IMR-90 (cell line): ENCODE measurements at regions not wholly inside any gene's neighbourhood (a gene's known extent, or its start where the extent isn't known, plus 50 kb on each side); places are given as distances from the start of the nearest gene placed in this dataset.

Experiments
- ATAC-seq: fragments of 200-7000 bp; cut with Tn5 transposase; 2 replicates; pipeline ENCODE4 v1.9.1; 2020; ENCODE audit warnings: low read depth, mild to moderate bottlenecking, moderate library complexity
- BruUV-seq: library from RNA; stranded (reverse); fragments of 400-500 nt; replicated peaks from 2 replicates; lab custom pipeline; 2021; lab: Mats Ljungman, UMichigan
- CTCF ChIA-PET: fragments of 300-600 bp; formaldehyde crosslinking; extraction: SDS; loops from one replicate; lab custom pipeline; 2021; ENCODE audit warnings: antibody characterized with exemption; lab: Yijun Ruan, JAX
- POLR2A ChIA-PET: fragments of 300-600 bp; sonication (Branson Sonifier 250); formaldehyde crosslinking; loops from one replicate; lab custom pipeline; 2022; ENCODE audit warnings: antibody characterized with exemption; ENCODE audit not compliant: unreplicated experiment; lab: Charles Lee
- DNase-seq: peaks from one replicate; pipeline ENCODE4 v3.0.0; 2013
- H2AFZ ChIP-seq: replicated peaks from 2 replicates; pipeline ENCODE3; 2013; ENCODE audit warnings: low read length, mild to moderate bottlenecking; ENCODE audit not compliant: poor library complexity
- H2AK5ac ChIP-seq: 2 replicates; pipeline ENCODE4 v1.6.1; 2013; ENCODE audit warnings: low read depth, low read length, inconsistent platforms
- H2AK9ac ChIP-seq: replicated peaks from 2 replicates; pipeline ENCODE3; 2013; ENCODE audit warnings: mild to moderate bottlenecking, low read depth, low read length, moderate library complexity; ENCODE audit not compliant: poor library complexity
- H2BK120ac ChIP-seq: 2 replicates; pipeline ENCODE4 v1.6.1; 2013; ENCODE audit warnings: low read depth, low read length, inconsistent platforms
- H2BK15ac ChIP-seq: 3 replicates; pipeline ENCODE4 v1.6.1; 2013; ENCODE audit warnings: low read depth, low read length, inconsistent platforms
- H2BK20ac ChIP-seq: 2 replicates; pipeline ENCODE4 v1.6.1; 2013; ENCODE audit warnings: low read depth, mild to moderate bottlenecking, inconsistent platforms, low read length, moderate library complexity
- H2BK5ac ChIP-seq: 2 replicates; pipeline ENCODE4 v1.6.1; 2013; ENCODE audit warnings: mild to moderate bottlenecking, low read depth, low read length, inconsistent platforms; ENCODE audit not compliant: poor library complexity, severe bottlenecking
- H3K14ac ChIP-seq: replicated peaks from 2 replicates; pipeline ENCODE4 v1.6.1; 2013; ENCODE audit warnings: low read depth, low read length, inconsistent platforms
- H3K18ac ChIP-seq: 2 replicates; pipeline ENCODE4 v1.6.1; 2013; ENCODE audit warnings: low read depth, low read length, control low read depth
- H3K23ac ChIP-seq: 2 replicates; pipeline ENCODE4 v1.6.1; 2013; ENCODE audit warnings: low read depth, low read length, inconsistent platforms
- H3K27ac ChIP-seq: 2 replicates; pipeline ENCODE4 v1.5.1; 2013; ENCODE audit warnings: mild to moderate bottlenecking, control low read depth, low read length; ENCODE audit not compliant: insufficient read depth
- H3K27me3 ChIP-seq: 2 replicates; pipeline ENCODE4 v1.6.1; 2013; ENCODE audit warnings: low read length; ENCODE audit not compliant: control insufficient read depth, insufficient read depth
- H3K36me3 ChIP-seq: 2 replicates; pipeline ENCODE4 v1.6.1; 2013; ENCODE audit warnings: low read length, mixed read lengths; ENCODE audit not compliant: control insufficient read depth, insufficient read depth
- H3K4ac ChIP-seq: 2 replicates; pipeline ENCODE4 v1.6.1; 2013; ENCODE audit warnings: low read depth, low read length, inconsistent platforms
- H3K4me1 ChIP-seq: 2 replicates; pipeline ENCODE4 v1.6.1; 2013; ENCODE audit warnings: low read length, mixed read lengths; ENCODE audit not compliant: control insufficient read depth, insufficient read depth
- H3K4me2 ChIP-seq: 2 replicates; pipeline ENCODE4 v1.6.1; 2013; ENCODE audit warnings: low read depth, mild to moderate bottlenecking, control low read depth, low read length, moderate library complexity
- H3K4me3 ChIP-seq: 2 replicates; pipeline ENCODE4 v1.5.1; 2013; ENCODE audit warnings: low read depth, mild to moderate bottlenecking, control low read depth, low read length, moderate library complexity; ENCODE audit not compliant: insufficient read depth
- H3K56ac ChIP-seq: 2 replicates; pipeline ENCODE4 v1.6.1; 2013; ENCODE audit warnings: low read length, inconsistent platforms; ENCODE audit not compliant: insufficient read depth; ENCODE audit errors: extremely low read depth
- H3K79me1 ChIP-seq, 2 experiments: 2 replicates each; pipeline ENCODE4 v1.6.1; 2013; ENCODE audit warnings: low read length in 2 of 2, inconsistent platforms in 1 of 2, low read depth in 1 of 2
- H3K9ac ChIP-seq: 2 replicates; pipeline ENCODE4 v1.6.1; 2013; ENCODE audit warnings: low read depth, low read length, control low read depth
- H3K9me1 ChIP-seq: 2 replicates; pipeline ENCODE4 v1.6.1; 2013; ENCODE audit warnings: low read length, inconsistent platforms; ENCODE audit not compliant: insufficient read depth
- H3K9me3 ChIP-seq: 2 replicates; pipeline ENCODE4 v1.6.1; 2013; ENCODE audit warnings: low read length; ENCODE audit not compliant: control insufficient read depth, insufficient read depth
- H4K20me1 ChIP-seq: 2 replicates; pipeline ENCODE4 v1.6.1; 2013; ENCODE audit warnings: low read length, inconsistent platforms; ENCODE audit not compliant: insufficient read depth
- H4K5ac ChIP-seq: 2 replicates; pipeline ENCODE4 v1.6.1; 2013; ENCODE audit warnings: mild to moderate bottlenecking, low read depth, low read length, control low read depth
- H4K8ac ChIP-seq, 2 experiments: 2 replicates each; pipeline ENCODE4 v1.6.1; 2013; ENCODE audit warnings: low read depth in 2 of 2, low read length in 2 of 2, control low read depth in 1 of 2, inconsistent platforms in 1 of 2
- H4K91ac ChIP-seq: 2 replicates; pipeline ENCODE4 v1.6.1; 2013; ENCODE audit warnings: low read depth, low read length, inconsistent platforms; ENCODE audit not compliant: insufficient read depth
- BHLHE40 ChIP-seq: fragments of 150-350 bp; IDR thresholded peaks from 2 replicates; pipeline ENCODE4 v1.6.1; 2016; ENCODE audit warnings: mild to moderate bottlenecking, low read depth, low read length
- CEBPB ChIP-seq: IDR thresholded peaks from 2 replicates; pipeline ENCODE4 v1.6.1; 2012; ENCODE audit warnings: low read depth, low read length, improper control_type of control experiment
- CHD1 ChIP-seq: IDR thresholded peaks from 2 replicates; pipeline ENCODE4 v1.6.1; 2012; ENCODE audit warnings: low read depth, low read length, improper control_type of control experiment
- FOS ChIP-seq: fragments of 150-350 bp; IDR thresholded peaks from 2 replicates; pipeline ENCODE4 v1.6.1; 2016; ENCODE audit warnings: low read depth, low read length
- MAFK ChIP-seq: IDR thresholded peaks from 2 replicates; pipeline ENCODE4 v1.6.1; 2012; ENCODE audit warnings: low read depth, low read length, improper control_type of control experiment
- MAZ ChIP-seq: IDR thresholded peaks from 2 replicates; pipeline ENCODE4 v1.6.1; 2012; ENCODE audit warnings: low read depth, mild to moderate bottlenecking, low read length, improper control_type of control experiment, moderate library complexity, borderline replicate concordance
- MXI1 ChIP-seq: IDR thresholded peaks from 2 replicates; pipeline ENCODE4 v1.6.1; 2012; ENCODE audit warnings: low read depth, mild to moderate bottlenecking, low read length, moderate library complexity, borderline replicate concordance
- NFE2L2 ChIP-seq: fragments of 150-350 bp; IDR thresholded peaks from 2 replicates; pipeline ENCODE4 v1.6.1; 2016; ENCODE audit warnings: low read depth, mild to moderate bottlenecking, low read length
- POLR2A ChIP-seq: IDR thresholded peaks from 2 replicates; pipeline ENCODE4 v1.6.1; 2012; ENCODE audit warnings: mild to moderate bottlenecking, low read depth, low read length
- RAD21 ChIP-seq: IDR thresholded peaks from 2 replicates; pipeline ENCODE4 v1.6.1; 2012; ENCODE audit warnings: low read length, improper control_type of control experiment
- RCOR1 ChIP-seq: IDR thresholded peaks from 2 replicates; pipeline ENCODE4 v1.6.1; 2012; ENCODE audit warnings: mild to moderate bottlenecking, low read length, improper control_type of control experiment; ENCODE audit not compliant: insufficient replicate concordance
- RFX5 ChIP-seq: IDR thresholded peaks from 2 replicates; pipeline ENCODE4 v1.8.0; 2012; ENCODE audit warnings: low read depth, mild to moderate bottlenecking, low read length, moderate library complexity
- SMC3 ChIP-seq: fragments of 150-350 bp; IDR thresholded peaks from 2 replicates; pipeline ENCODE4 v1.6.1; 2016; ENCODE audit warnings: low read depth, mild to moderate bottlenecking, antibody characterized with exemption, low read length, moderate library complexity
- WGBS, 2 experiments: methylation state at CpG; one replicate each; pipeline versions ENCODE4 v1.1.5 to v1.1.7; 2013; ENCODE audit warnings: missing lambda C conversion rate in 2 of 2; ENCODE audit not compliant: insufficient read length in 1 of 2; ENCODE audit errors: extremely low coverage in 2 of 2; 5-methylcytosine and 5-hydroxymethylcytosine counted together
- dilution Hi-C: fragments of 300-500 bp; cut with HindIII; formaldehyde crosslinking; loops from one replicate; pipeline ENCODE4 v1.14.3; 2018; ENCODE audit warnings: low sequenced_read_pairs; ENCODE audit not compliant: unreplicated experiment
- in situ Hi-C: fragments of 300-500 bp; cut with MboI; formaldehyde crosslinking; loops from 3 replicates; pipeline ENCODE4 v1.14.3; 2019; ENCODE audit warnings: low sequenced_read_pairs, inconsistent platforms, mixed read lengths
- intact Hi-C: fragments of 100-400 bp; cut with micrococcal nuclease; formaldehyde crosslinking; loops from 2 replicates; pipeline ENCODE4 v1.10.0; 2022
- TF ChIP-seq, protein P1 (sequence below): fragments of 150-350 bp; IDR thresholded peaks from 2 replicates; pipeline ENCODE4 v1.6.1; 2017; ENCODE audit warnings: mild to moderate bottlenecking, antibody characterized with exemption, low read length, low read depth
- TF ChIP-seq, protein P2 (sequence below): conservative IDR thresholded peaks from 2 replicates; pipeline ENCODE4 v1.5.1; 2012; ENCODE audit warnings: mild to moderate bottlenecking, low read depth, low read length, improper control_type of control experiment
- TF ChIP-seq, protein P3 (sequence below): fragments of 150-350 bp; IDR thresholded peaks from 2 replicates; pipeline ENCODE4 v1.6.1; 2016; ENCODE audit warnings: low read depth, mild to moderate bottlenecking, low read length, moderate library complexity, borderline replicate concordance

DNA sequence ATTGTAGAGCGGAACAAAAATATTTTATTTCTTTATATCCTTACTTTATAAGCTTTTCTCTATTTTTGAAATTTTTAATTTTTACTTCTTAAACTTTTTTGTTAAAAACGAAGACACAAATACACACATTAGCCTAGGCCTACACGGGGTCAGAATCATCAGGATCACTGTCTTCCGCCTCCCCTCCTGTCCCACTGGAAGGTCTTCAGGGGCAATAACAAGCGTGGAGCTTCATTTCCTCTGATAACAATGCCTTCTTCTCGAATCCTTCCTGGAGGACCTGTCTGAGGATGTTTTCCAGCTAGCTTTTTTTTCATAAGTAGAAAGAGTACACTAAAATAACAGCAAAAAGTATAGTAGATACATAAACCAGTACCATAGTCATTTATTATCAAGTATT lies 77.7 kb upstream of the DGKG start:
- Histone ChIP-seq H4K8ac (no peak overlapping the region), H2BK20ac (no peak overlapping the region), H3K27me3 (peaks cover 5% of the 10 kb centered on the region), H4K5ac (no peak overlapping the region), H3K14ac (no peak overlapping the region), H3K9ac (no peak overlapping the region), H2BK5ac (no peak overlapping the region), H2BK15ac (no peak overlapping the region), H3K79me1 (no peaks in the 10 kb centered on the region), H3K56ac (no peak overlapping the region), H3K23ac (no peak overlapping the region), H3K18ac (no peak overlapping the region), H3K4me1 (no peaks in the 10 kb centered on the region), H3K4me3 (no peak overlapping the region), H3K27ac (no peak overlapping the region), H2BK120ac (no peak overlapping the region), H2AFZ (no peak overlapping the region), H3K4ac (no peak overlapping the region), H3K9me3 (no peaks in the 10 kb centered on the region), H3K36me3 (no peaks in the 10 kb centered on the region), H4K91ac (no peak overlapping the region), H2AK9ac (no peak overlapping the region), H4K20me1 (no peaks in the 10 kb centered on the region), H3K4me2 (no peak overlapping the region), H2AK5ac (no peak overlapping the region), H3K9me1 (peaks cover 2% of the 10 kb centered on the region; the same call in 1 of the 2 replicates)
- dilution Hi-C loops (no loop called here), intact Hi-C loops (no loop called here), in situ Hi-C loops (no loop called here)
- no peak for DNase-seq
- TF ChIP-seq RFX5 (no peak), CEBPB (no peak), SMC3 (no peak), RAD21 (no peak), NFE2L2 (no peak), MAZ (no peak), RCOR1 (no peak), CHD1 (no peak), BHLHE40 (no peak), MXI1 (no peak), POLR2A (no peak), MAFK (no peak), FOS (no peak)
- TF ChIP-seq, protein P1, sequence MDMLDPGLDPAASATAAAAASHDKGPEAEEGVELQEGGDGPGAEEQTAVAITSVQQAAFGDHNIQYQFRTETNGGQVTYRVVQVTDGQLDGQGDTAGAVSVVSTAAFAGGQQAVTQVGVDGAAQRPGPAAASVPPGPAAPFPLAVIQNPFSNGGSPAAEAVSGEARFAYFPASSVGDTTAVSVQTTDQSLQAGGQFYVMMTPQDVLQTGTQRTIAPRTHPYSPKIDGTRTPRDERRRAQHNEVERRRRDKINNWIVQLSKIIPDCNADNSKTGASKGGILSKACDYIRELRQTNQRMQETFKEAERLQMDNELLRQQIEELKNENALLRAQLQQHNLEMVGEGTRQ = no peak
- TF ChIP-seq, protein P2, sequence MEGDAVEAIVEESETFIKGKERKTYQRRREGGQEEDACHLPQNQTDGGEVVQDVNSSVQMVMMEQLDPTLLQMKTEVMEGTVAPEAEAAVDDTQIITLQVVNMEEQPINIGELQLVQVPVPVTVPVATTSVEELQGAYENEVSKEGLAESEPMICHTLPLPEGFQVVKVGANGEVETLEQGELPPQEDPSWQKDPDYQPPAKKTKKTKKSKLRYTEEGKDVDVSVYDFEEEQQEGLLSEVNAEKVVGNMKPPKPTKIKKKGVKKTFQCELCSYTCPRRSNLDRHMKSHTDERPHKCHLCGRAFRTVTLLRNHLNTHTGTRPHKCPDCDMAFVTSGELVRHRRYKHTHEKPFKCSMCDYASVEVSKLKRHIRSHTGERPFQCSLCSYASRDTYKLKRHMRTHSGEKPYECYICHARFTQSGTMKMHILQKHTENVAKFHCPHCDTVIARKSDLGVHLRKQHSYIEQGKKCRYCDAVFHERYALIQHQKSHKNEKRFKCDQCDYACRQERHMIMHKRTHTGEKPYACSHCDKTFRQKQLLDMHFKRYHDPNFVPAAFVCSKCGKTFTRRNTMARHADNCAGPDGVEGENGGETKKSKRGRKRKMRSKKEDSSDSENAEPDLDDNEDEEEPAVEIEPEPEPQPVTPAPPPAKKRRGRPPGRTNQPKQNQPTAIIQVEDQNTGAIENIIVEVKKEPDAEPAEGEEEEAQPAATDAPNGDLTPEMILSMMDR = no peak
- TF ChIP-seq, protein P3, sequence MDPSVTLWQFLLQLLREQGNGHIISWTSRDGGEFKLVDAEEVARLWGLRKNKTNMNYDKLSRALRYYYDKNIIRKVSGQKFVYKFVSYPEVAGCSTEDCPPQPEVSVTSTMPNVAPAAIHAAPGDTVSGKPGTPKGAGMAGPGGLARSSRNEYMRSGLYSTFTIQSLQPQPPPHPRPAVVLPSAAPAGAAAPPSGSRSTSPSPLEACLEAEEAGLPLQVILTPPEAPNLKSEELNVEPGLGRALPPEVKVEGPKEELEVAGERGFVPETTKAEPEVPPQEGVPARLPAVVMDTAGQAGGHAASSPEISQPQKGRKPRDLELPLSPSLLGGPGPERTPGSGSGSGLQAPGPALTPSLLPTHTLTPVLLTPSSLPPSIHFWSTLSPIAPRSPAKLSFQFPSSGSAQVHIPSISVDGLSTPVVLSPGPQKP = no peak
- no TSS peak for BruUV-seq
- no CpG with 5 or more reads among the region's 6 CpGs for WGBS, 2 experiments
- CTCF ChIA-PET = interaction anchor here (0.6 kb wide), 1 partner anchor 100 kb away, joined by 3 read pairs; no protein-coding TSS in a partner anchor
- POLR2A ChIA-PET = no interaction called here
- no peak for ATAC-seq
